ENCODE measurements at regions not wholly inside any gene's neighbourhood (a gene's known extent, or its start where the extent isn't known, plus 50 kb on each side); places are given as distances from the start of the nearest gene placed in this dataset.

GRCh38 chr13:60936281-60936680, 479.4 kb downstream of the PCDH20 start:
- TF ChIP-seq ARNT (IDR thresholded peaks at IDR 0.05) (no peak), L3MBTL2 (conservative IDR thresholded peaks at IDR 0.05) (no peak)
